ENCODE measurements at regions not wholly inside any gene's neighbourhood (a gene's known extent, or its start where the extent isn't known, plus 50 kb on each side); places are given as distances from the start of the nearest gene placed in this dataset.
A peak's percentile ranks its signal among the peaks of the same experiment; 100 is the strongest.

DNA sequence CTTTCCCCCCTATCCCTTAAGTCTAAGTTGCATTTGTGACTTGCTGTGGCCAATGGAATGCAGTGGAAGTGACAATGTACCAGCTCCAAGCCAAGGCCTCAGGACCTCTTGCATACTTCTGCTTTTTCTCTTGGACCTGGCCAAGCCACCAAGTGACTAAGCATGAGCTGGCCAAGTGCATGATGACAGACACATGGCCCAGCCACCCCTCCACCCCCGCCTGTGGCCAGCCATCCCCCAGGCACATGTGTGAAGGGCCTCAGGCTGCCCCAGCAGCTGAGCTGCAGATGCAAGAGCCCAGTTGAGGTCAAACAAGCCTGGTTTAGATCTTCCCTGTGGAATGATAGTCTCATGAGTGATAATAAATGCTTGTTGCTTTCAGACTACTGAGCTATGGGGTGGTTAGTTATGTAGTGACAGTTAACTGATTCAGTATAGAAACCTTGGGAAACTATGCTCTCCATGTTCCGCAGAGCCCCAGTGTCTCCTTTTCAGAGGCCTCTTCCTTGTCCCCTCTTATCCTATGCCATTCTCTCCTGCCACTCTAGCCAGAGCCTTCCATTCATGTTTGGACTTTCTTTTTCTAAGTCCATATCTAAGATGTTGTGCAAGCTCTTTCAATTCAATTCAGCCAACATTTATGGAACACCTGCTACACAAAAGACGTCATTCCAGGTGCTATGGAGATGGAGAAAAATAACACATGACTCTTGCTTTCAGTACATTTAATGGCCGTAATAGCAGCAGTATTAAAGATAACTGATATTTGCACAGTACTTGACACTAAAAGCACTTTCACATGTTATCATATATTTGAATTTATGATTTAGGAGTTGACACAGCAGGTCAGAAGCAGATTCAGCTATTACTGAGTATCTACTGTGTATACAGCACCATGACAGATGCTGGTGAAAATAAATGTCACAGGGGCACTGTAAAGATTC, 55.5 kb upstream of the LOXL4 start:
- Histone ChIP-seq H2AFZ (ENCODE audit: low read depth, low read length) (no peak overlapping the region), H4K20me1 (ENCODE audit: insufficient read depth) (no peaks in the 10 kb centered on the region), H3K27me3 (ENCODE audit: insufficient read depth, low read depth, low read length) (no peaks in the 10 kb centered on the region), H3K9me2 (ENCODE audit: insufficient read depth, low read length) (no peaks in the 10 kb centered on the region), H3K9me3 (ENCODE audit: low read length) (no peaks in the 10 kb centered on the region), H3K27ac (ENCODE audit: low read length) (peak overlapping the region; percentile 68), H3K9ac (ENCODE audit: low read length) (peak overlapping the region; percentile 23), H3F3A (ENCODE audit: insufficient read depth, low read length, poor library complexity, severe bottlenecking) (no peaks in the 10 kb centered on the region), H3K4me2 (ENCODE audit: low read length) (no peak overlapping the region), H3K79me2 (replicated peaks; ENCODE audit: insufficient read depth, low read length) (no peaks in the 10 kb centered on the region), H3K36me3 (ENCODE audit: insufficient read depth, low read length) (no peaks in the 10 kb centered on the region), H3K4me3 (ENCODE audit: low read length) (peak overlapping the region; percentile 14)
- TF ChIP-seq MXI1 (conservative IDR thresholded peaks at IDR 0.05; ENCODE audit: poor library complexity, severe bottlenecking) (peak; percentile 2), EP300 (conservative IDR thresholded peaks at IDR 0.05; ENCODE audit: poor library complexity, severe bottlenecking) (peak; percentile 87), POLR2AphosphoS5 (IDR thresholded peaks at IDR 0.05) (peak; percentile 92), RAD21 (conservative IDR thresholded peaks at IDR 0.05) (no peak)
- TF ChIP-seq, protein P1, sequence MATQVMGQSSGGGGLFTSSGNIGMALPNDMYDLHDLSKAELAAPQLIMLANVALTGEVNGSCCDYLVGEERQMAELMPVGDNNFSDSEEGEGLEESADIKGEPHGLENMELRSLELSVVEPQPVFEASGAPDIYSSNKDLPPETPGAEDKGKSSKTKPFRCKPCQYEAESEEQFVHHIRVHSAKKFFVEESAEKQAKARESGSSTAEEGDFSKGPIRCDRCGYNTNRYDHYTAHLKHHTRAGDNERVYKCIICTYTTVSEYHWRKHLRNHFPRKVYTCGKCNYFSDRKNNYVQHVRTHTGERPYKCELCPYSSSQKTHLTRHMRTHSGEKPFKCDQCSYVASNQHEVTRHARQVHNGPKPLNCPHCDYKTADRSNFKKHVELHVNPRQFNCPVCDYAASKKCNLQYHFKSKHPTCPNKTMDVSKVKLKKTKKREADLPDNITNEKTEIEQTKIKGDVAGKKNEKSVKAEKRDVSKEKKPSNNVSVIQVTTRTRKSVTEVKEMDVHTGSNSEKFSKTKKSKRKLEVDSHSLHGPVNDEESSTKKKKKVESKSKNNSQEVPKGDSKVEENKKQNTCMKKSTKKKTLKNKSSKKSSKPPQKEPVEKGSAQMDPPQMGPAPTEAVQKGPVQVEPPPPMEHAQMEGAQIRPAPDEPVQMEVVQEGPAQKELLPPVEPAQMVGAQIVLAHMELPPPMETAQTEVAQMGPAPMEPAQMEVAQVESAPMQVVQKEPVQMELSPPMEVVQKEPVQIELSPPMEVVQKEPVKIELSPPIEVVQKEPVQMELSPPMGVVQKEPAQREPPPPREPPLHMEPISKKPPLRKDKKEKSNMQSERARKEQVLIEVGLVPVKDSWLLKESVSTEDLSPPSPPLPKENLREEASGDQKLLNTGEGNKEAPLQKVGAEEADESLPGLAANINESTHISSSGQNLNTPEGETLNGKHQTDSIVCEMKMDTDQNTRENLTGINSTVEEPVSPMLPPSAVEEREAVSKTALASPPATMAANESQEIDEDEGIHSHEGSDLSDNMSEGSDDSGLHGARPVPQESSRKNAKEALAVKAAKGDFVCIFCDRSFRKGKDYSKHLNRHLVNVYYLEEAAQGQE (IDR thresholded peaks at IDR 0.05; ENCODE audit: borderline replicate concordance) = peak; percentile 71

DNA sequence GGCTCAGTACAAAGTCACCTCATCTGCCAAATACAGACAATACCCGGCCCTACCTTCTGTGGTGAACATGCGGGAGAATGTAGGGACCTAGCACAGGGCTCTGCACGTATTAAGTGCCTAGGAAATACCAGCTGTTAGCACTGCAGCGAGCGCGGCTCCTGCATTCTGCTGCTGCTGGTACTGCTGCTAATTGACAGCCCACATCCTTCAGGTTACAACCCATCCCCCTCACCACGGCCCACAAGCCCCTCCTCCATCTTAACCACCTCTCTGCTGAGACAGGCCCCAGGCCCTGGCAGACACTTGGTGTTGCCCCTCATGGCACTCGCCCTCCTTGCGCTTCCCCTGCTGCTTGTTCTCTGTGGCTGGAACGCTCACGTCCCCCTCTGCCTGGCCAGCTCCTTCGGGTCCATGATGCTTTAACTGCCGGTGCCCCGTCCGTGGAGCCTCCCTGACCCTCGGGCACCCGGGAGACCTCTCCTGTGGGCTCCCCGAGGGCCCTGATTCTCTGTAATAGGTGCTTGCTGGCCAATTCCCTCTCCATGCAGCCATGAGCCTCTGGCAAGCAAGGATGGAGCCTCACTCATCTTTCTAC, 53.3 kb upstream of the LOXL4 start:
- Histone ChIP-seq H3K4me3 (ENCODE audit: low read length) (no peak overlapping the region), H3K27ac (ENCODE audit: low read length) (no peak overlapping the region), H3K9me3 (ENCODE audit: low read length) (no peaks in the 10 kb centered on the region), H3F3A (ENCODE audit: insufficient read depth, low read length, poor library complexity, severe bottlenecking) (no peaks in the 10 kb centered on the region), H3K9me2 (ENCODE audit: insufficient read depth, low read length) (no peaks in the 10 kb centered on the region), H3K4me2 (ENCODE audit: low read length) (no peak overlapping the region), H2AFZ (ENCODE audit: low read depth, low read length) (no peak overlapping the region), H3K79me2 (replicated peaks; ENCODE audit: insufficient read depth, low read length) (no peaks in the 10 kb centered on the region), H4K20me1 (ENCODE audit: insufficient read depth) (no peaks in the 10 kb centered on the region), H3K9ac (ENCODE audit: low read length) (no peak overlapping the region), H3K36me3 (ENCODE audit: insufficient read depth, low read length) (no peaks in the 10 kb centered on the region), H3K27me3 (ENCODE audit: insufficient read depth, low read depth, low read length) (no peaks in the 10 kb centered on the region)
- TF ChIP-seq MXI1 (conservative IDR thresholded peaks at IDR 0.05; ENCODE audit: poor library complexity, severe bottlenecking) = no peak
- TF ChIP-seq SMC3 (conservative IDR thresholded peaks at IDR 0.05; ENCODE audit: poor library complexity) = no peak
- TF ChIP-seq POLR2AphosphoS5 (IDR thresholded peaks at IDR 0.05) = no peak
- no peak for TF ChIP-seq EZH2 (IDR thresholded peaks at IDR 0.05; ENCODE audit: borderline replicate concordance, insufficient read depth, low read length, poor library complexity, severe bottlenecking)
- no peak for TF ChIP-seq RAD21 (conservative IDR thresholded peaks at IDR 0.05)

Data from neural cell (in vitro differentiated cells).